ENCODE measurements at regions not wholly inside any gene's neighbourhood (a gene's known extent, or its start where the extent isn't known, plus 50 kb on each side); places are given as distances from the start of the nearest gene placed in this dataset.

DNA sequence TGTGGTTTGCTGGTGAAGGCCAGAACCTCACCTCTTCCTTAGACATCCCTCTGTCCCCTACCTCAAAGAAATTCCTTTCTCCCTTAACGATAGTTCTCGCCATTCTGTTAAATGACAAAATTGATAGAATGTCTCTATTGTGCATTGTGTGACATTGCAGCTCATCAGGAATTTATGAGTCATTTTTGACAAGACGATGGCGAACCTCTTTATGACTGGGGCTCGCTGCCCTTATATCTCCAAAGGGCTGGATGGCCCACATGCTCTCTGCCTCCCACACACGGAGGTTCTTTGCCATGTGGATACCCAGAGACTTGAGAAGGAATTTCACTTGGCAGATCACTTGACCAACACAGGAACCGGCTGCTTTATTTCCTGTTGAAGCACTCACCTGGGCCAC is 66.8 kb upstream of the RPS6KA2 start:
- Histone ChIP-seq H3K9ac (replicated peaks; ENCODE audit: extremely low read depth, insufficient read depth, low read length) (no peak overlapping the region), H3K9me3 (replicated peaks; ENCODE audit: control insufficient read depth, insufficient read depth, low read length) (no peaks in the 10 kb centered on the region), H3K9me1 (replicated peaks; ENCODE audit: control insufficient read depth, extremely low read depth, insufficient read depth, low read length) (no peaks in the 10 kb centered on the region), H3K27me3 (ENCODE audit: control insufficient read depth in 2 of 2, insufficient read depth in 2 of 2, low read length in 2 of 2) (peaks cover 0 to 7% of the 10 kb centered on the region in 2 experiments), H3K79me2 (ENCODE audit: control insufficient read depth, insufficient read depth, low read length) (no peaks in the 10 kb centered on the region), H2AFZ (ENCODE audit: low read depth, low read length) (no peak overlapping the region), H3K4me1 (ENCODE audit: control insufficient read depth, extremely low read depth, insufficient read depth, low read length) (peaks cover 20% of the 10 kb centered on the region), H3K4me3 (replicated peaks in 1 of 3; ENCODE audit: insufficient read depth in 1 of 3, low read depth in 1 of 3, low read length in 3 of 3) (no peak overlapping the region), H3K36me3 (ENCODE audit: control insufficient read depth in 2 of 2, extremely low read depth in 1 of 2, insufficient read depth in 2 of 2, low read length in 2 of 2) (no peaks in the 10 kb centered on the region), H4K20me1 (replicated peaks; ENCODE audit: control insufficient read depth, extremely low read depth, insufficient read depth, low read length) (no peaks in the 10 kb centered on the region), H3K4me2 (ENCODE audit: insufficient read depth, low read length) (no peak overlapping the region), H3K27ac (ENCODE audit: insufficient read depth, low read depth, low read length) (no peak overlapping the region)
- POLR2A ChIA-PET = no interaction called here
- dilution Hi-C loops (cut with MboI; ENCODE audit: extremely low pct_ligation_motif_present, low sequenced_read_pairs) (no loop called here), intact Hi-C loops (cut with micrococcal nuclease) (no loop called here)
- FAIRE-seq = no peak
- CTCF ChIA-PET = no interaction called here
- BruUV-seq (replicated peaks) = no TSS peak
- TF ChIP-seq CTCF (IDR thresholded peaks at IDR 0.05; ENCODE audit: extremely low read depth in 1 of 2, insufficient read depth in 1 of 2, low read depth in 1 of 2, low read length in 2 of 2) = no peak
- no peak for TF ChIP-seq GATA2 (IDR thresholded peaks at IDR 0.05; ENCODE audit: insufficient read depth, insufficient read length, low read depth, low read length)
- TF ChIP-seq, protein P1, sequence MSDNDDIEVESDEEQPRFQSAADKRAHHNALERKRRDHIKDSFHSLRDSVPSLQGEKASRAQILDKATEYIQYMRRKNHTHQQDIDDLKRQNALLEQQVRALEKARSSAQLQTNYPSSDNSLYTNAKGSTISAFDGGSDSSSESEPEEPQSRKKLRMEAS (IDR thresholded peaks at IDR 0.05; ENCODE audit: insufficient read depth, insufficient read length) = no peak
- no peak for TF ChIP-seq MYC (IDR thresholded peaks at IDR 0.05; ENCODE audit: low read depth, low read length)
- no peak for TF ChIP-seq FOS (IDR thresholded peaks at IDR 0.05; ENCODE audit: borderline replicate concordance, insufficient read depth, low read length)
- no peak for TF ChIP-seq EZH2 (IDR thresholded peaks at IDR 0.05; ENCODE audit: borderline replicate concordance, low read depth, low read length, severe bottlenecking)
- no peak for TF ChIP-seq POLR2A (IDR thresholded peaks at IDR 0.05; ENCODE audit: low read depth, low read length)
- no peak for TF ChIP-seq JUN (IDR thresholded peaks at IDR 0.05; ENCODE audit: borderline replicate concordance, insufficient read depth, insufficient read length, low read depth)
- TF ChIP-seq POLR2AphosphoS5 (IDR thresholded peaks at IDR 0.05; ENCODE audit: insufficient read depth, low read depth, low read length) = no peak
- DNase-seq (ENCODE audit: low read depth, low spot score) = no peak

Measured in endothelial cell of umbilical vein (primary cell).